ENCODE measurements at regions not wholly inside any gene's neighbourhood (a gene's known extent, or its start where the extent isn't known, plus 50 kb on each side); places are given as distances from the start of the nearest gene placed in this dataset.

DNA sequence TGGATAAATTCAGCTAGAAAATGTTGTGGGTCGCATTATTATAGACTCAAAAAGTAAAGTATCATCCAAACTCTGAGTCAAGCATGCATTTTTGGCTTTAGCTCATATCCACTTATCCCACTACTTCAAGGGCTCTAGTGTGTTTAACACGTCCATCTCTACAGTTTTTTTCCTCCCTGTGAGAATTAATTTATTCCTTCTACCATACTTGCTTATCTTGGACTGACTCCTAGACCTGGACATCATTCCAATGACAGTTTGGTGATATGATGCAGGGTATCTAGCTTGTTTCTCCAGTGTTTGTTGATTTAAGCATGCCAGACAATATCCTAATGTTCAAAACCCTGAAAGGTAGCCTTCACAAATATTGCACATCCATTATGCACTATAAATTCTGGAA is 1037.1 kb upstream of the INTU start:
- no peak for TF ChIP-seq YY1 (IDR thresholded peaks at IDR 0.05)
- 50% methylated on average over 2 of the region's 2 CpGs for WGBS
- no peak for DNase-seq (ENCODE audit: low spot score)

DNA sequence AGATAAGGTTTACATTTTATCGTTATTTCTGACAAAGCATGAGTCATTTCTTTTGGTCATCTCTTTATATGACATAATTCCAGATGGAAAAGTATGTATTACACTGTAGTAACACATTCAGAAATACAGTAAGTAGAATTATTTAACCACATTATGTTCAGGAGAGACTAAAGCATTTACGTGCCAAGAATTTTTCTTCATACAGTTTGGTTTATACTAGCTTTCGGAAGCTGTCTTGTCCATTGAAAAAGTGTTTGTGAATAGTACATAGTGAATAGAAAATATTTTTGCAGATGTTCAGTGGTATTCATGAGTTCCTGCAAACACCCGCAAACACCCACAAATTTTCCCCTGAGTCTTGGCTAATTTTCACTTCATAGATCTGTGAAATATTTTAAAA is 1033.0 kb upstream of the INTU start:
- H3K9me3 ChIP-seq (ENCODE audit: control insufficient read depth in 4 of 4, low read length in 3 of 4) = no peaks in the 10 kb centered on the region
- H3K4me1 ChIP-seq (ENCODE audit: control insufficient read depth in 4 of 4, insufficient read depth in 4 of 4, low read length in 3 of 4) = no peaks in the 10 kb centered on the region
- WGBS = 83% methylated on average over 4 of the region's 4 CpGs
- no peaks in the 10 kb centered on the region for H3K27me3 ChIP-seq (ENCODE audit: control insufficient read depth in 4 of 4, insufficient read depth in 4 of 4, low read length in 3 of 4)
- H3K36me3 ChIP-seq (ENCODE audit: control insufficient read depth in 4 of 4, insufficient read depth in 3 of 4, low read depth in 1 of 4, low read length in 3 of 4) = no peaks in the 10 kb centered on the region
- no peak overlapping the region for H3K27ac ChIP-seq (ENCODE audit: low read depth in 1 of 2, low read length in 2 of 2)
- no peak overlapping the region for H3K4me3 ChIP-seq (ENCODE audit: low read depth in 1 of 3, low read length in 3 of 3)
- no peak for DNase-seq (ENCODE audit: low spot score)
- no peak overlapping the region for H3K9ac ChIP-seq (ENCODE audit: low read depth in 1 of 2, low read length in 2 of 2)
- TF ChIP-seq EGR1 (IDR thresholded peaks at IDR 0.05; ENCODE audit: low read depth in 2 of 2) (no peak), YY1 (IDR thresholded peaks at IDR 0.05) (no peak), FOXA2 (IDR thresholded peaks at IDR 0.05) (no peak)
- TF ChIP-seq, protein P1, sequence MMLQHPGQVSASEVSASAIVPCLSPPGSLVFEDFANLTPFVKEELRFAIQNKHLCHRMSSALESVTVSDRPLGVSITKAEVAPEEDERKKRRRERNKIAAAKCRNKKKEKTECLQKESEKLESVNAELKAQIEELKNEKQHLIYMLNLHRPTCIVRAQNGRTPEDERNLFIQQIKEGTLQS (IDR thresholded peaks at IDR 0.05) = no peak
- TF ChIP-seq, protein P2, sequence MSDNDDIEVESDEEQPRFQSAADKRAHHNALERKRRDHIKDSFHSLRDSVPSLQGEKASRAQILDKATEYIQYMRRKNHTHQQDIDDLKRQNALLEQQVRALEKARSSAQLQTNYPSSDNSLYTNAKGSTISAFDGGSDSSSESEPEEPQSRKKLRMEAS (IDR thresholded peaks at IDR 0.05) = no peak
- TF ChIP-seq, protein P3, sequence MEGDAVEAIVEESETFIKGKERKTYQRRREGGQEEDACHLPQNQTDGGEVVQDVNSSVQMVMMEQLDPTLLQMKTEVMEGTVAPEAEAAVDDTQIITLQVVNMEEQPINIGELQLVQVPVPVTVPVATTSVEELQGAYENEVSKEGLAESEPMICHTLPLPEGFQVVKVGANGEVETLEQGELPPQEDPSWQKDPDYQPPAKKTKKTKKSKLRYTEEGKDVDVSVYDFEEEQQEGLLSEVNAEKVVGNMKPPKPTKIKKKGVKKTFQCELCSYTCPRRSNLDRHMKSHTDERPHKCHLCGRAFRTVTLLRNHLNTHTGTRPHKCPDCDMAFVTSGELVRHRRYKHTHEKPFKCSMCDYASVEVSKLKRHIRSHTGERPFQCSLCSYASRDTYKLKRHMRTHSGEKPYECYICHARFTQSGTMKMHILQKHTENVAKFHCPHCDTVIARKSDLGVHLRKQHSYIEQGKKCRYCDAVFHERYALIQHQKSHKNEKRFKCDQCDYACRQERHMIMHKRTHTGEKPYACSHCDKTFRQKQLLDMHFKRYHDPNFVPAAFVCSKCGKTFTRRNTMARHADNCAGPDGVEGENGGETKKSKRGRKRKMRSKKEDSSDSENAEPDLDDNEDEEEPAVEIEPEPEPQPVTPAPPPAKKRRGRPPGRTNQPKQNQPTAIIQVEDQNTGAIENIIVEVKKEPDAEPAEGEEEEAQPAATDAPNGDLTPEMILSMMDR (IDR thresholded peaks at IDR 0.05; ENCODE audit: low read depth, low read length, missing input control) = no peak

More for the DNA sequence above, 1037.1 kb upstream of the INTU start:
- Histone ChIP-seq H3K9me3 (ENCODE audit: control insufficient read depth in 4 of 4, low read length in 3 of 4) (no peaks in the 10 kb centered on the region), H3K4me1 (ENCODE audit: control insufficient read depth in 4 of 4, insufficient read depth in 4 of 4, low read length in 3 of 4) (no peaks in the 10 kb centered on the region), H3K27me3 (ENCODE audit: control insufficient read depth in 4 of 4, insufficient read depth in 4 of 4, low read length in 3 of 4) (no peaks in the 10 kb centered on the region), H3K27ac (ENCODE audit: low read depth in 1 of 2, low read length in 2 of 2) (no peak overlapping the region), H3K9ac (ENCODE audit: low read depth in 1 of 2, low read length in 2 of 2) (no peak overlapping the region), H3K36me3 (ENCODE audit: control insufficient read depth in 4 of 4, insufficient read depth in 3 of 4, low read depth in 1 of 4, low read length in 3 of 4) (no peaks in the 10 kb centered on the region), H3K4me3 (ENCODE audit: low read depth in 1 of 3, low read length in 3 of 3) (no peak overlapping the region)

DNA sequence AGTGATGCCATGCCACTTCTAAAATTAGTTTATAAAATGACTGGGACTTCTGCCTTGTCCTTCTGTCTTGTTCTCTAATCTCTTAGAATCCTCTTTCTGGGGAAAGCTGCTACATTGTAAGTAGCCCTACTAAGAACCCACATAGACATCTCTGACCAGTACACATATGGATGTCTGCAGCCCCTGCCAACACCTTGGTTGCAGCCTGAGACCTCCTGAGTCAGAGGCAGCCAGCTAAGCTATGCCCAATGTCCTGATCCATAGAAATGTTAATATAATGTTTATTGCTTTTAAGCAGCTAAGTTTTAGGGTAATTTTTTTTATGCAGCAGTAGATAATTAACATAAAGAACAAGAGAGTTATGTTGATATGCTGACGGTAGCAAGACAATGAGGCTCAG is 1029.5 kb upstream of the INTU start:
- TF ChIP-seq, protein P1 (IDR thresholded peaks at IDR 0.05) = no peak
- TF ChIP-seq RXRA (IDR thresholded peaks at IDR 0.05) (no peak), EGR1 (IDR thresholded peaks at IDR 0.05; ENCODE audit: low read depth in 2 of 2) (no peak), NR2F2 (IDR thresholded peaks at IDR 0.05) (no peak), HNF4A (conservative IDR thresholded peaks at IDR 0.05) (no peak), RAD21 (IDR thresholded peaks at IDR 0.05) (no peak), SP1 (IDR thresholded peaks at IDR 0.05) (no peak), YY1 (IDR thresholded peaks at IDR 0.05) (no peak), FOXA1 (IDR thresholded peaks at IDR 0.05) (no peak), GABPA (IDR thresholded peaks at IDR 0.05 in 1 of 2, conservative IDR thresholded peaks at IDR 0.05 in 1 of 2) (no peak), FOXA2 (IDR thresholded peaks at IDR 0.05) (no peak)
- TF ChIP-seq, protein P4, sequence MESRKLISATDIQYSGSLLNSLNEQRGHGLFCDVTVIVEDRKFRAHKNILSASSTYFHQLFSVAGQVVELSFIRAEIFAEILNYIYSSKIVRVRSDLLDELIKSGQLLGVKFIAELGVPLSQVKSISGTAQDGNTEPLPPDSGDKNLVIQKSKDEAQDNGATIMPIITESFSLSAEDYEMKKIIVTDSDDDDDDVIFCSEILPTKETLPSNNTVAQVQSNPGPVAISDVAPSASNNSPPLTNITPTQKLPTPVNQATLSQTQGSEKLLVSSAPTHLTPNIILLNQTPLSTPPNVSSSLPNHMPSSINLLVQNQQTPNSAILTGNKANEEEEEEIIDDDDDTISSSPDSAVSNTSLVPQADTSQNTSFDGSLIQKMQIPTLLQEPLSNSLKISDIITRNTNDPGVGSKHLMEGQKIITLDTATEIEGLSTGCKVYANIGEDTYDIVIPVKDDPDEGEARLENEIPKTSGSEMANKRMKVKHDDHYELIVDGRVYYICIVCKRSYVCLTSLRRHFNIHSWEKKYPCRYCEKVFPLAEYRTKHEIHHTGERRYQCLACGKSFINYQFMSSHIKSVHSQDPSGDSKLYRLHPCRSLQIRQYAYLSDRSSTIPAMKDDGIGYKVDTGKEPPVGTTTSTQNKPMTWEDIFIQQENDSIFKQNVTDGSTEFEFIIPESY (IDR thresholded peaks at IDR 0.05) = no peak
- TF ChIP-seq, protein P5, sequence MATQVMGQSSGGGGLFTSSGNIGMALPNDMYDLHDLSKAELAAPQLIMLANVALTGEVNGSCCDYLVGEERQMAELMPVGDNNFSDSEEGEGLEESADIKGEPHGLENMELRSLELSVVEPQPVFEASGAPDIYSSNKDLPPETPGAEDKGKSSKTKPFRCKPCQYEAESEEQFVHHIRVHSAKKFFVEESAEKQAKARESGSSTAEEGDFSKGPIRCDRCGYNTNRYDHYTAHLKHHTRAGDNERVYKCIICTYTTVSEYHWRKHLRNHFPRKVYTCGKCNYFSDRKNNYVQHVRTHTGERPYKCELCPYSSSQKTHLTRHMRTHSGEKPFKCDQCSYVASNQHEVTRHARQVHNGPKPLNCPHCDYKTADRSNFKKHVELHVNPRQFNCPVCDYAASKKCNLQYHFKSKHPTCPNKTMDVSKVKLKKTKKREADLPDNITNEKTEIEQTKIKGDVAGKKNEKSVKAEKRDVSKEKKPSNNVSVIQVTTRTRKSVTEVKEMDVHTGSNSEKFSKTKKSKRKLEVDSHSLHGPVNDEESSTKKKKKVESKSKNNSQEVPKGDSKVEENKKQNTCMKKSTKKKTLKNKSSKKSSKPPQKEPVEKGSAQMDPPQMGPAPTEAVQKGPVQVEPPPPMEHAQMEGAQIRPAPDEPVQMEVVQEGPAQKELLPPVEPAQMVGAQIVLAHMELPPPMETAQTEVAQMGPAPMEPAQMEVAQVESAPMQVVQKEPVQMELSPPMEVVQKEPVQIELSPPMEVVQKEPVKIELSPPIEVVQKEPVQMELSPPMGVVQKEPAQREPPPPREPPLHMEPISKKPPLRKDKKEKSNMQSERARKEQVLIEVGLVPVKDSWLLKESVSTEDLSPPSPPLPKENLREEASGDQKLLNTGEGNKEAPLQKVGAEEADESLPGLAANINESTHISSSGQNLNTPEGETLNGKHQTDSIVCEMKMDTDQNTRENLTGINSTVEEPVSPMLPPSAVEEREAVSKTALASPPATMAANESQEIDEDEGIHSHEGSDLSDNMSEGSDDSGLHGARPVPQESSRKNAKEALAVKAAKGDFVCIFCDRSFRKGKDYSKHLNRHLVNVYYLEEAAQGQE (IDR thresholded peaks at IDR 0.05) = no peak
- TF ChIP-seq, protein P2 (IDR thresholded peaks at IDR 0.05) = no peak
- H3K9me3 ChIP-seq (ENCODE audit: control insufficient read depth in 4 of 4, low read length in 3 of 4) = no peaks in the 10 kb centered on the region
- H3K27ac ChIP-seq (ENCODE audit: low read depth in 1 of 2, low read length in 2 of 2) = no peak overlapping the region
- no peaks in the 10 kb centered on the region for H3K27me3 ChIP-seq (ENCODE audit: control insufficient read depth in 4 of 4, insufficient read depth in 4 of 4, low read length in 3 of 4)
- H3K4me3 ChIP-seq (ENCODE audit: low read depth in 1 of 3, low read length in 3 of 3) = no peak overlapping the region
- no peak for DNase-seq (ENCODE audit: low spot score)
- no peaks in the 10 kb centered on the region for H3K36me3 ChIP-seq (ENCODE audit: control insufficient read depth in 4 of 4, insufficient read depth in 3 of 4, low read depth in 1 of 4, low read length in 3 of 4)
- no peak overlapping the region for H3K9ac ChIP-seq (ENCODE audit: low read depth in 1 of 2, low read length in 2 of 2)
- 77% methylated on average over 1 of the region's 1 CpG for WGBS
- no peaks in the 10 kb centered on the region for H3K4me1 ChIP-seq (ENCODE audit: control insufficient read depth in 4 of 4, insufficient read depth in 4 of 4, low read length in 3 of 4)
